Daoy (cell line): ENCODE measurements at regions not wholly inside any gene's neighbourhood (a gene's known extent, or its start where the extent isn't known, plus 50 kb on each side); places are given as distances from the start of the nearest gene placed in this dataset.

Experiments used
- DNase-seq: peaks from one replicate; pipeline ENCODE4 v3.0.0-alpha.2; 2015; ENCODE audit warnings: low read depth

DNA sequence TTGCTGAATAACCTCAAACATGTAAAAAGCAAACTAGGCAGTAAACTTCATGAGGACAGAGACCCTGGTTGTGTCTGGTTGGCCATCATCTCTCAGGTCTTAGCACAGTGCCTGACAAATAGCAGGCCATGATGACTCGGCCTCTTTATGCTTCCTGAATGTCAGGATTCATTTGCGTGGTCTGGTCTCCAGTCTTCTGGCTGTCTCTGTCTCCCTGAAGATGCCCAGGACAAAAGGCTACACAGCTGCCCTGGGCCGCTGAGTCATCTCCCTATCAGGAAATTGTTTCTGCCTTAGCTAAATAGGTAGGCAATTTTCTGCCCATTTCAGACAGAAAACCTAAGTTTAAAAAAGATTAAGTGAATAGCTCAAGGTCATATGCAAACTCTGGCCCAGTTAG, 84.1 kb upstream of the FNDC3A start:
- peak; percentile 58 for DNase-seq

DNA sequence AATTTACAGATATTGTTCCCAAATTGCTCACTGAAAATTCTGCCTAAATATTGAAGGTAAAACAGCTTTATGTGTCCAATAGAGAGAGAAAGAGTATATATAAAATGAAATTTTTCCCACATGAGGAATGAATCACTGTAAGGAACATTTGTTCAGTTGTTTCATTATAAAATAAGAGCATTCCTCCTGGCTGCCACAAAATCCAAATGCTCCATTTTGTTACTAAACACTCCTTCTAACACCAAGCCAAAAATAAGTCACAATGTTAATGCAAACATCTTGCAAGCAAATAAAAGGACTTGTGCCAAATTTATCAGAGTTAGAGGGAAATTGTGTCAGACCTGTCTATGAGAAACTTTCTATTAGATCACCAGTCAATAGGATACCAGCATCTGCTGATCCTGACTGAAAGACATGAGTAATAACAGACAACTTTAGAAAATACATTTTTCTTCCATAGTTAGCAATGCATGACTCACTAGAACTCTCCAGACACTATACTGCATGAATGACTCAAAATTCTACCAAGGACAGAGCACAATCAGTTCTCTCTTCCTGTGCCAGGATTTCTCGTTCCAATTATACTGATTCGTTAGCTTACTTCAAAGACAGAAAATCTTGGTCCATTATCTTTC, 83.5 kb upstream of the FNDC3A start:
- DNase-seq, result peak; percentile 50

DNA sequence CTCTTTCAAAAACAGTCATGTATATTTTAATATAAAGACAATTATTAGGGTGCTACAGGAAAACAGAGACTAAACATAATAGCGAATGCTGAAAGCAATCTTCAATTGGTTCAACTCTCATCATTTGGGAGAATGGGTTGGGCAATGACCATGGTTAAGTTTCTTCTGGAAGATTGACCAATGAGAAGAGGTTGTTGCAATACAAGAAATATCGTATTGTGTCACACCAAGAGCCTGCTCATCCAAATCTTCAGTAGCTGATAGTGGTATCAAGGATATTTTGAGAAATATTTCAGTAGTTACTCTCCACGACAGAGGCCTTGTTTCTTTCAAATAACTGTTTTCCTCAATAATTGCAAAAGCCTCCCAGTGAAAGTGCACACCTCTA, 83.0 kb upstream of the FNDC3A start:
- no peak for DNase-seq

DNA sequence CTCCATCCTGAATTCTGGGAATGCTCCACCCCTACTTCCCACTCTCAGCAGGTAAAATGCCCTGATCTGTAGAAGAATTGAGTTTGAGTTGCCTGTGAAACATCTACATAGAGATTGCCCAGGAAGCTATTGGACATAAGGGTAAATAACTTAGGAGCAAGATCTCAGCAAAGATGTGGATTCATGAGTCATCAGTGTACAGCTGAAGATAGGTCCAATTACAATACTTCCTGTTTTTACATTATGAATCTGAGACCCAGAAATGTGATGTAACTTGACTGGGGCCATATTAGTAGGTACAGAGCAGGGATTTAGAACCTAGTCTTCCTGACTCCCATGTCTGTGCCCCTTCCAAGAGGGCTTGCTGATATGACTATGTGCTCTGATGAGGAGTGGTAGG, 79.4 kb upstream of the FNDC3A start:
- DNase-seq, result peak; percentile 11

DNA sequence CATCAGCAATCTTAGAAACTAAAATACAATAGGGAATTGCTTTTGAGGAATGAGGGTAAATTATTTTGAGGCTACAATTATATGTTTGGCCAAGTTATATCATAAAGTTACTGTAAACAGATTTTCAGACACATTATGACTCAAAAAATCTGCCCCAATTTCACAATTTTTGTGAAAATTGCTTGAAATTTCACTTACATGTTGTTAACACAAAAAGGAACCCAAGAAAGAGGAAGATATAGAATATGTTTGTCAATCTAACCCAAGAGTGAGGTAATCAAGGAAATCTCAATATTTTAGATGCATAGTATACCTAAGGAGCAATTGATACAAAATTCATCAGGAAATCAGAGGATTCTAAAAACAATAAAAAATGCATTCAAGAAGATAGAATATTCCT, 73.9 kb upstream of the FNDC3A start:
- DNase-seq, result no peak

DNA sequence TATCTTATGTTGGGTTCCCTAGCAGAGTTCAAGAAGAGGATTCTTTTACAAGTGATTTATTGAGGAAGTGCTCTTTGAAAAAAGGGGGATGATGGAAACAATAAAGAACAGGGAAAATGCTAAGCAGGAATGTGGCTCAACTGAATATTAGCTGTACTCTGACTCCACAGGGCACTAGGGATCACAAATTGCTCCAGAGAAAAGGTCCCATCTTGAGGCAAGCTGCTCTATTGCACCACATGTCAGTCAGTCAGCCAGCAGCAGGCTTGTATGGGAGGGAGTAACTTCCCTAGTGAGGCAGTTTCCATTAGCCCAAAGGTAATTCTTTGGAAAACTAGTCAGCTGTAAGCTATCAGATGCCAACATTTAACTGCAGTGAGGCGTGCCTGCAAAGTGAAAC, 73.3 kb upstream of the FNDC3A start:
- no peak for DNase-seq

DNA sequence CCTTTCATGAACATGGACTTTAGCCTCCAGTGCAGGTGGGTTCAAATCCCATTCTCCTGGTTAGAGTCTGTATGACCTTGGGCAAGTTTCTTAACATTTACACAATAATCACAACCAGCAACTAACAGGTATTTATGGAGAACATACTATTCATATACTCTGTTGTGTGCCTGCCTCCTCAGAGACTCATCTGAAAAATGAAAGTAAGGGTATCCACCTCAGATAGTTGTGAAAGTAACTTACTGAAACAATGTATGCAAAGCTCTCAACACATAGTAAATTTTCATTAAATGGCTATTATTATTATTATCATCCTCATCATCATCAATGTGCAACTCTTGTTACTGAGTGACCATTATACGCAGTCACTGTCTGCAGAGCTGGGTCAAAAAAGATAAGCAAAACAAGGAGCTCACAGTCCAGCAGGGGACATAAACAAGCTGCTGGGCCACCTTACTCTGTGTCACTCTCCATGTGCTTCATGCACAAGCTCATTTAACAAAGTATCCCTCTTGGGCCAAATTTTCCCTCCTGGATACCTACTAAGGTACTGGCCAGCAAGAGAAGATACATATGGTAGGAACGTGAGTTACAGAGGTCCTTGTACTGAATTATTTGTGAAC, 70.9 kb upstream of the FNDC3A start:
- DNase-seq, result no peak

DNA sequence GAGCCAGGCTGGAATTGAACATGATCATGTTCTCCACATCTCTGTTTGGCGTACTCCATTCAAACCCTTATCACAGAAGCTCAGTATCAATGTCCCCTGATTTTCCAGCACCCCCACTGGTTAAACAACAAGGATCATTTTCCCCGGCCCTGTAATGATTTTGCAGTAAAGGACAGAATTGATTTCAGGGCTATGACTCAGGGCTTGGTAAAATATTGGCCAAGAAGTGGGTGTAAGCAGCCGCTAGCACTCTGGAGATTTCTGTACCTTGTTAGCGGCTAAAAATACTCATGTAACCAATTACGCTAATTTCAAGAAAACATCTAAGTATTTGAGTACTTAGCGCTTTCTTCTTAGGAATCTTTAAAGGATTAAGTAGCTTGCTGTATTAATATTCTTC, 69.5 kb upstream of the FNDC3A start:
- no peak for DNase-seq

DNA sequence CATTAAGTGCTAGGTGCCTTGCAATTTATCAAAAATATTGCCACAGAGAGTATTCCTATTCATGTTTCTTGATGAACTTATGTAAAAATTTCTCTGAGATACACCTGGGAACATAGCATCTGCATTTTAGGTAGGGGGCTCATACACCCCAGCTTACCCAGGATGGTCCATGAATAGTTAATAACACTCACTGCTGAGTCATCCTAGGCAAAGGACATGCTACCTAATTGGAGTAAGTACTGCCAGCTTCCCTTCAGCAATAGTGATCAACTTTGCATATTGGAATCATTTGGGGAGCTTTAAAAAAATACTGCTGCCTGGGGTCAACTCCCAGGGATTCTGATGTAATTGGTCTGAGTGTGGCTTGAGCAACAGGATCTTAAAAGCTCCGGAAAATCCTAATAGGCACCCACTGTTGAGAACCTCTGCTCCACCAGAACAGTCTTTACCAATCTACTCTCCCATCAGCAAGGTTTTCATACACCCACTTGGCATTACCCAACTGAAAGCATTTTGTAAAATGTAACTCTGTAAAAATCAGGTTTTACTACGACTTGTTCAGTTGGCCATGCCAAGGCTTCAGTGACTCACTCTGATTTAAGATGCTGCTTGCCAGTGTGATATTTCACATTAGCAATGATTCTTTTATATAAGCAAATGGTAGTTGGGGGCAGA, 67.2 kb upstream of the FNDC3A start:
- DNase-seq, result no peak

DNA sequence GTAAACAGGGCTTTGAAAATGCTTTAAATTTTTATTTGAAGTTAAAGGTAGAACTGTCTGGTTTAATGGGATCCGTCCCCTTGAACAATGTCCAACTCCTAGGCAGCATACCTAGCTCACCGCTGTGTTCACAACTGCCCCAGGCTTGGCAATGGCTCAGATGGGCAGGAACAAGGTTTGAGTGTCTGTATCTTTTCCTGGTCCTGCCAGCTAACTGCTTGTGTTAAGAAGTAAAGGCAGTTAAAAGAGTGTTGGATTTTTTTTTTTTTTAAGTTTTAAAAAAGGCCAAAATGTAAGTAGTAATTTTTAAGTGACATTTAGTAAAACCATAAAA, 66.7 kb upstream of the FNDC3A start:
- peak; percentile 9 for DNase-seq

DNA sequence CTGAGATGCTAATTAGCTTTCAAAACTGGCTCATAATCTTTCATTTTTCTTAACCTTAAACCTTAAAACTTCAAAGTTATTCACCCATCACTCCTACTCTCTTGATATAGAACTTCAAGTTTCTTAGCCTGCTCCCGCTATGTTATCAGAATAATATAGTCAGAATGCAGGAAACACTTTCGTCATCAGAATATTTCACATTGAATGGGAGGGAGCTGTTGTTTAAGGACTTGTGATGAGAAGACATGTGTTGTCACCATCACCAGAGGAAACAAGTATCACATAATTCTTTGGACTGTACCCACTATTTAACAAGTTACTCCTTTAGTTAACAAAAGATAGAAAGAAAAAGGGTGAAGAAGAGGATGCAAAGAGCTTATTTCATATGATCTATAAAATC, 65.0 kb upstream of the FNDC3A start:
- no peak for DNase-seq

DNA sequence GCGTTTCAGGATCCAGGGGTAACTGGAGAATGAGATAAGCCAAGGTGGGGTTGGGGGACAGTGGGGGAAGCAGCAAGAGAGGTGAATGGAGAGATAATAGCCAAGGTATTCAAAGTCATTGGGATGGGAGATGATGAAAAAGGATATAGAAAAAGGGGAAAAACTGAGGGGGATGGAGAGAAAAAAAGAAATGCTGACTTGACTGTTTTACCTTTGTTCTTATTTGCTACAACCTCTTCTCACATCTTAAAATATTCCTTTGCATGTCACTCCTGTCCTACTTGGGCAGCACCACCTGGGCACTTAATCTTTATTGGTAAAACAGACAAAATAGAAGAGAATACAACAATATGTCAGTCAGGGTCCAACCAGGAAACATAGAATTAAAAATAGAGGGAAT, 56.0 kb upstream of the FNDC3A start:
- no peak for DNase-seq

DNA sequence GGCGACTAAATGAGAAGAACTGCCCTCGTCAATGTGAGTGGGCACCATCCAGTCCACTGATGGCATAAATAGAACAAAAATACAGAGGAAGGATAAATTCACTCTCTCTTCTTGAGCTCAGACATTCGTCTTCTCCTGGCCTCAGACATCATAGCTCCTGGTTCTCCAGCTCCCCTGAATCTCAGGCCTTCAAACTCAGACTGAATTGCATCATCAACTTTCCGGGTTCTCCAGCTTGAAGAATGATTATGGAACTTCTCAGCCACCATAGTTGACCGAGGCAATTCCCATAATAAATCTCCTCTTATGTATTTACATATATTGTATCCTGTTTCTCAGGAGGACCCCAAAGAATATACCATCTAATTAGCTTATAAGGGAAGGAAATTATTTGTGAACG, 55.0 kb upstream of the FNDC3A start:
- no peak for DNase-seq

DNA sequence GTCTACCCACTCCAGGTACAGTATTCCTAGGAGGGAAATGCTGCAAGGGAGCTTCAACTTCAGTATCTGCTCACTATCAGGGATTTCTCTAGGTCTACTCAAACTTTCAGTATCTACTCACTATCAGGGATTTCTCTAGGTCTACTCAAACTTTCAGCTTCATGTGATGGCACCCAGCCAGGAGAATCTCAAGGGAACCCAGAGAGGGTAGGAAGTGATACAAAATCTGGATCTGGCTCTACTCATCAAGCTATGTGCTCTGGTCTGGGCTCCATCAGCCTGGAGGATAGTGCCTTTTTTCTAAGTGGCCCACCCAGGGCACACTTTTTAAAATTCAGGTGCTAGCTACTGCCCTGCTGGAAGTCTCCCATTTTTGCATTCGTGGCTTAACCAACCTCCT, 52.3 kb upstream of the FNDC3A start:
- DNase-seq, result no peak

DNA sequence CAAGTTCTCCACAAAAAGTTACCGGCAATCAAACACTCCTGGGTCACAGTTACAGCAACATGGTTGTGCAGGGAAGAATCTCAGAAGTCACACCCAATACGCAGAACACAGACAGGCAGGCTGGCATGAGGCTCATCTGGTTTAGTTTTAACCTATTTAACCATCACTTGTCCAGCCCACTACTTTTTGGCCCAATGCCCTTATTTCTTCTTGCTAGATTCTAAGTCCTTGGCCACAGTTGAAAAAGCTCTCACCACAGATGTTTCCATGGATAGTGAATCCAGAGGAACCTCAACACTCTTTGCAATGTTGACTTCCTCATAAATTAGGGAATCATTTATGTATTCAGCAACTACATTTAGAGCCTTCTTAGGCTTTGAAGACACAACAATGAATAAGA, 50.7 kb upstream of the FNDC3A start:
- DNase-seq, result no peak
